ENCODE measurements at regions not wholly inside any gene's neighbourhood (a gene's known extent, or its start where the extent isn't known, plus 50 kb on each side); places are given as distances from the start of the nearest gene placed in this dataset.

- Mint-ChIP-seq H3K4me1 (no peaks in the 10 kb centered on the region), H3K27ac (no peak overlapping the region), H3K27me3 (no peaks in the 10 kb centered on the region), H3K4me3 (no peak overlapping the region), H3K9me3 (ENCODE audit: low read depth) (peaks cover 4% of the 10 kb centered on the region), H3K36me3 (ENCODE audit: low read depth) (no peaks in the 10 kb centered on the region)
- intact Hi-C loops (cut with DNase I, micrococcal nuclease): no loop called here
- CTCF ChIA-PET: no interaction called here
- POLR2A ChIA-PET: no interaction called here
- DNase-seq: no peak
- ATAC-seq: no peak
These were observed 367.9 kb downstream of the FAM133A start for GRCh38 chrX:94041881-94042280.

GRCh38 chrX:94045724-94046123, 371.7 kb downstream of the FAM133A start:
- H3K36me3 Mint-ChIP-seq (ENCODE audit: low read depth): no peaks in the 10 kb centered on the region
- H3K27ac Mint-ChIP-seq: no peak overlapping the region
- no peak for ATAC-seq
- ChIA-PET POLR2A (no interaction called here), CTCF (no interaction called here)
- no peaks in the 10 kb centered on the region for H3K27me3 Mint-ChIP-seq
- intact Hi-C loops (cut with DNase I, micrococcal nuclease): no loop called here
- DNase-seq: no peak
- no peak overlapping the region for H3K4me3 Mint-ChIP-seq
- peaks cover 2% of the 10 kb centered on the region for H3K9me3 Mint-ChIP-seq (ENCODE audit: low read depth)
- no peaks in the 10 kb centered on the region for H3K4me1 Mint-ChIP-seq

GRCh38 chrX:94051926-94052325, 377.9 kb downstream of the FAM133A start:
- no peaks in the 10 kb centered on the region for H3K4me1 Mint-ChIP-seq
- ChIA-PET CTCF (no interaction called here), POLR2A (interaction anchor here (0.6 kb wide), 1 partner anchor 47 kb away, joined by 3 read pairs; no protein-coding TSS in a partner anchor)
- no peak overlapping the region for H3K4me3 Mint-ChIP-seq
- H3K27ac Mint-ChIP-seq: no peak overlapping the region
- no peaks in the 10 kb centered on the region for H3K9me3 Mint-ChIP-seq (ENCODE audit: low read depth)
- no peak for ATAC-seq
- H3K27me3 Mint-ChIP-seq: no peaks in the 10 kb centered on the region
- no peaks in the 10 kb centered on the region for H3K36me3 Mint-ChIP-seq (ENCODE audit: low read depth)
- intact Hi-C loops (cut with DNase I, micrococcal nuclease): loop anchor here in 1 of 2 experiments (10.0 kb wide), 1 partner anchor 177 kb away; no protein-coding TSS in a partner anchor
- DNase-seq: no peak

- H3K27me3 Mint-ChIP-seq: no peaks in the 10 kb centered on the region
- intact Hi-C loops (cut with DNase I, micrococcal nuclease): loop anchor here in 1 of 2 experiments (10.0 kb wide), 1 partner anchor 179 kb away; no protein-coding TSS in a partner anchor
- H3K4me1 Mint-ChIP-seq: no peaks in the 10 kb centered on the region
- H3K27ac Mint-ChIP-seq: no peak overlapping the region
- H3K36me3 Mint-ChIP-seq (ENCODE audit: low read depth): no peaks in the 10 kb centered on the region
- no peaks in the 10 kb centered on the region for H3K9me3 Mint-ChIP-seq (ENCODE audit: low read depth)
- ATAC-seq (no peak), DNase-seq (no peak)
- no peak overlapping the region for H3K4me3 Mint-ChIP-seq
- ChIA-PET POLR2A (no interaction called here), CTCF (no interaction called here)
These were observed 379.6 kb downstream of the FAM133A start for GRCh38 chrX:94053575-94053974.

GRCh38 chrX:94057385-94057784, 383.4 kb downstream of the FAM133A start:
- ChIA-PET CTCF (no interaction called here), POLR2A (no interaction called here)
- H3K36me3 Mint-ChIP-seq (ENCODE audit: low read depth): no peaks in the 10 kb centered on the region
- no peaks in the 10 kb centered on the region for H3K9me3 Mint-ChIP-seq (ENCODE audit: low read depth)
- no peak for DNase-seq
- intact Hi-C loops (cut with DNase I, micrococcal nuclease): loop anchor here in 1 of 2 experiments (10.0 kb wide), 1 partner anchor 183 kb away; no protein-coding TSS in a partner anchor
- no peak for ATAC-seq
- no peaks in the 10 kb centered on the region for H3K27me3 Mint-ChIP-seq
- no peaks in the 10 kb centered on the region for H3K4me1 Mint-ChIP-seq
- no peak overlapping the region for H3K4me3 Mint-ChIP-seq
- H3K27ac Mint-ChIP-seq: no peak overlapping the region

- no peaks in the 10 kb centered on the region for H3K27me3 Mint-ChIP-seq
- no peaks in the 10 kb centered on the region for H3K36me3 Mint-ChIP-seq (ENCODE audit: low read depth)
- ATAC-seq: no peak
- H3K9me3 Mint-ChIP-seq (ENCODE audit: low read depth): no peaks in the 10 kb centered on the region
- intact Hi-C loops (cut with DNase I, micrococcal nuclease): loop anchor here in 1 of 2 experiments (10.0 kb wide), 1 partner anchor 184 kb away; no protein-coding TSS in a partner anchor
- H3K4me3 Mint-ChIP-seq: no peak overlapping the region
- H3K4me1 Mint-ChIP-seq: no peaks in the 10 kb centered on the region
- ChIA-PET POLR2A (no interaction called here), CTCF (no interaction called here)
- DNase-seq: no peak
- no peak overlapping the region for H3K27ac Mint-ChIP-seq
These were observed 384.8 kb downstream of the FAM133A start for GRCh38 chrX:94058728-94059382.

GRCh38 chrX:94065091-94065490, 391.1 kb downstream of the FAM133A start:
- POLR2A ChIA-PET: no interaction called here
- Mint-ChIP-seq H3K36me3 (ENCODE audit: low read depth) (no peaks in the 10 kb centered on the region), H3K9me3 (ENCODE audit: low read depth) (no peaks in the 10 kb centered on the region), H3K4me1 (no peaks in the 10 kb centered on the region), H3K27ac (no peak overlapping the region), H3K27me3 (no peaks in the 10 kb centered on the region), H3K4me3 (no peak overlapping the region)
- DNase-seq (no peak), ATAC-seq (no peak)
- intact Hi-C loops (cut with DNase I, micrococcal nuclease): no loop called here
- CTCF ChIA-PET: no interaction called here

- H3K4me1 Mint-ChIP-seq: no peaks in the 10 kb centered on the region
- ChIA-PET CTCF (no interaction called here), POLR2A (no interaction called here)
- no peak overlapping the region for H3K27ac Mint-ChIP-seq
- DNase-seq: no peak
- intact Hi-C loops (cut with DNase I, micrococcal nuclease): no loop called here
- H3K4me3 Mint-ChIP-seq: no peak overlapping the region
- ATAC-seq: no peak
- H3K27me3 Mint-ChIP-seq: no peaks in the 10 kb centered on the region
- H3K36me3 Mint-ChIP-seq (ENCODE audit: low read depth): no peaks in the 10 kb centered on the region
- H3K9me3 Mint-ChIP-seq (ENCODE audit: low read depth): no peaks in the 10 kb centered on the region
These were observed 415.1 kb downstream of the FAM133A start for GRCh38 chrX:94089149-94089548.

GRCh38 chrX:94097868-94098267, 423.9 kb downstream of the FAM133A start:
- no peak overlapping the region for H3K4me3 Mint-ChIP-seq

GRCh38 chrX:94107981-94108380, 434.0 kb downstream of the FAM133A start:
- DNase-seq (no peak), ATAC-seq (no peak)
- intact Hi-C loops (cut with DNase I, micrococcal nuclease): no loop called here
- Mint-ChIP-seq H3K27ac (no peak overlapping the region), H3K9me3 (ENCODE audit: low read depth) (no peaks in the 10 kb centered on the region), H3K4me3 (no peak overlapping the region), H3K36me3 (ENCODE audit: low read depth) (no peaks in the 10 kb centered on the region), H3K27me3 (no peaks in the 10 kb centered on the region), H3K4me1 (no peaks in the 10 kb centered on the region)
- ChIA-PET CTCF (no interaction called here), POLR2A (no interaction called here)

More at GRCh38 chrX:94097868-94098267, 423.9 kb downstream of the FAM133A start:
- H3K9me3 Mint-ChIP-seq (ENCODE audit: low read depth): peaks cover 5% of the 10 kb centered on the region
- no peak overlapping the region for H3K27ac Mint-ChIP-seq
- ATAC-seq: no peak
- CTCF ChIA-PET: no interaction called here
- DNase-seq: no peak
- intact Hi-C loops (cut with DNase I, micrococcal nuclease): no loop called here
- H3K4me1 Mint-ChIP-seq: no peaks in the 10 kb centered on the region
- H3K27me3 Mint-ChIP-seq: no peaks in the 10 kb centered on the region
- H3K36me3 Mint-ChIP-seq (ENCODE audit: low read depth): no peaks in the 10 kb centered on the region
- POLR2A ChIA-PET: no interaction called here

- H3K27ac Mint-ChIP-seq: no peak overlapping the region
- no peaks in the 10 kb centered on the region for H3K9me3 Mint-ChIP-seq (ENCODE audit: low read depth)
- no peaks in the 10 kb centered on the region for H3K4me1 Mint-ChIP-seq
- CTCF ChIA-PET: no interaction called here
- no peak for DNase-seq
- no peak overlapping the region for H3K4me3 Mint-ChIP-seq
- no peak for ATAC-seq
- POLR2A ChIA-PET: no interaction called here
- H3K36me3 Mint-ChIP-seq (ENCODE audit: low read depth): no peaks in the 10 kb centered on the region
- intact Hi-C loops (cut with DNase I, micrococcal nuclease): no loop called here
- H3K27me3 Mint-ChIP-seq: no peaks in the 10 kb centered on the region
These were observed 440.4 kb downstream of the FAM133A start for GRCh38 chrX:94114362-94114761.

- H3K9me3 Mint-ChIP-seq (ENCODE audit: low read depth): no peaks in the 10 kb centered on the region
- H3K27ac Mint-ChIP-seq: no peak overlapping the region
- POLR2A ChIA-PET: no interaction called here
- no peaks in the 10 kb centered on the region for H3K4me1 Mint-ChIP-seq
- no peak for DNase-seq
- no peaks in the 10 kb centered on the region for H3K36me3 Mint-ChIP-seq (ENCODE audit: low read depth)
- no peaks in the 10 kb centered on the region for H3K27me3 Mint-ChIP-seq
- intact Hi-C loops (cut with DNase I, micrococcal nuclease): no loop called here
- H3K4me3 Mint-ChIP-seq: no peak overlapping the region
- ATAC-seq: no peak
- CTCF ChIA-PET: no interaction called here
These were observed 447.8 kb downstream of the FAM133A start for GRCh38 chrX:94121799-94122198.

GRCh38 chrX:94123062-94123461, 449.1 kb downstream of the FAM133A start:
- ChIA-PET POLR2A (no interaction called here), CTCF (no interaction called here)
- Mint-ChIP-seq H3K36me3 (ENCODE audit: low read depth) (no peaks in the 10 kb centered on the region), H3K9me3 (ENCODE audit: low read depth) (no peaks in the 10 kb centered on the region), H3K4me1 (no peaks in the 10 kb centered on the region), H3K27ac (no peak overlapping the region), H3K27me3 (no peaks in the 10 kb centered on the region), H3K4me3 (no peak overlapping the region)
- ATAC-seq (no peak), DNase-seq (no peak)
- intact Hi-C loops (cut with DNase I, micrococcal nuclease): no loop called here

Data from activated CD4-positive, alpha-beta T cell treated with anti-CD3 and anti-CD28 coated beads for 36 hours (primary cell).